ENCODE measurements at regions not wholly inside any gene's neighbourhood (a gene's known extent, or its start where the extent isn't known, plus 50 kb on each side); places are given as distances from the start of the nearest gene placed in this dataset.

- DNase-seq (ENCODE audit: low spot score): peak; percentile 74
These were observed 417.9 kb downstream of the NR2F1-AS1 start for GRCh38 chr5:93163010-93163663.

- peak; percentile 44 for DNase-seq (ENCODE audit: low spot score)
These were observed 419.1 kb downstream of the NR2F1-AS1 start for GRCh38 chr5:93161661-93162654.

GRCh38 chr5:93158841-93159240 is 422.2 kb downstream of the NR2F1-AS1 start:
- no peak for DNase-seq (ENCODE audit: low spot score)

DNA sequence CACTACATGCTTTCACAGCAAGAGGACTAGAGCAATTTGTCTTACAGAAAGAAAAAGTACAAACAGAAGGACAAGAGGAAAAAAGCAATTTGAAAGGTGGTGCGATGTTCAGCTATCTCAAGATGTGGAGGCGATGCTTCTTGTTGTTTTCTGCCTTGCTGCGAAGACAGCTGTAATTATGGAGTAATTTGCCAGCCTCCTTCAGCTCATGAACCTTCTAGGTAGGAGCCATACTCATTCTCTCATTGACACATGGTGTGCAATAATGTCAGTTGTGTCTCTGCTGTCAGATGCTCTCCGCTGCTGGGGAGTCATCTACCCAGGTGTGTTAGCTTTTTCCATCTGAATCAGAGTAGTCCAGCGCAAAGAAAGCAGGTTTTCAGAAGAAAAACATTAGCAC is 424.5 kb downstream of the NR2F1-AS1 start:
- no peak for DNase-seq (ENCODE audit: low spot score)

DNA sequence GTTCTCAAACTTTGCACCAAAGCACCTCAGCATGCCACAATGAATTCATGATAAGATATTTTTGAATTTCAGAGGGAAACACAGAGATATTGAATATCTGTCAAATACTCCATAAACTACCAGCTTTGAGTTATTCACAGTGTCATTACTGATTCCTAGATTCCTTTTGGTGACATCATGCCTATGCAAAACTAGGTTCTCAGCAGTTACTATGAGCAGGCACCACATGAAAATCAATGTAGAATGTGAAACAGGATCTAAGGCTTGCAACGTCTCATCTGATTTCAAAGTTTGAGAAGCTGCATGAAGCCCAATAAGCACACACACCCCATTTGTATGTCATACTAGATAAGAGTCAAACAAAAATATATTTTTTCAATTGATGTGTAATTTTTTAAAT is 426.5 kb downstream of the NR2F1-AS1 start:
- no peak for DNase-seq (ENCODE audit: low spot score)

DNA sequence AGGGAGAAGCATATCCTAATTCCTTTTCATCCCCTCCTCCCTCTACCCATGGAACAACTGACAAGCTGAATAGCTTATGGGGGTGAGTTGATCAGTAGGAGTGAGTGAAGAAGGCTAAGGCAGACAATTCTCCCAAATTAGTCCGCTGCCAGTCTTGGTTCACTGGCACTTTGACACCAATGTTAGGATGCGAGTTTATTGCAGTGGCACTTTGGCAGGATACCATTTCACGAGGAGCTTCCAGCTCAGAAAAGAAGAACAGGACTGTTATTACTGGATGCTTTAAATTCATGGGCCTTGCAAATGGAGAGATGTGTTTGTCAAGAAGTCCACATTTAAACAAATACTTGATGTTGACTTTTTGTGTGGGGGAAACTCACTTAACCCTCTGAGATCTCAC is 427.6 kb downstream of the NR2F1-AS1 start:
- DNase-seq (ENCODE audit: low spot score): no peak

DNA sequence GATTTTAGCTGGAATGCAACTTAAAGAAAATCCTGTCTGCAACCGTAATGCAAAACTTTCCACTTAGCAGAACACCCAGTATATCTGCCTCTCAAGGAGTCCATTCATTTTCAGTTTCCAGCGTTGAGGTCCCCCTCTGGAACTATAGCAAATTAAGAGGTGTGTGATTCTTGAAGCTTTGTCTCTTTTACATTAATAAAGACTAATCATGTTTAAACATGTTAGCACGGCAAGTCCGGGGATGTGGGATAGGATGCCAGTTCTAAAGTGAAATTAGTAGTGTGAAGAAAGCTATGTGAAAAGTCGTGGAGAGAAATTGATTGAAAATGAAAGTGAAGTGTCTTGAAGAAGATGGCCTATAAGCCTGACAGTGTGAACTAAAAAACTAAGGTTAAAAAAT is 429.1 kb downstream of the NR2F1-AS1 start:
- DNase-seq (ENCODE audit: low spot score): peak; percentile 14

DNA sequence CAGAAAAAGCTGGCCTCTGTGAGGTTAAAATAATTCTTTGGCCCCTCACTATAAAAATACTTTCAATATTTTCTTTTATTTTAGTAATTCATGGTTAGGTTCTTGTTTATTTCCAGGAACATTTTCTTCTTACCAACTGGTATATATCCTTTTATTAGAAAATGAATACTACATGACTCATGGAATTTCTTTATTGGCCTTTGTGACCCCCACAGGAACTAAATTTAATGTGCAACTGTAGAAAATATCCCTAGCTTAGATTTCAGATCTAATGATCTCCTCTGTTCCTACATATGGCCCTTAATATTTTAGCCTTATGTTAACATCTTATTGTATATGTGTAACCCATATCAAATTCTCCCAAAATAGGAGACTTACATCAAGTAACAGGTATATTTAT is 429.9 kb downstream of the NR2F1-AS1 start:
- peak; percentile 38 for DNase-seq (ENCODE audit: low spot score)

DNA sequence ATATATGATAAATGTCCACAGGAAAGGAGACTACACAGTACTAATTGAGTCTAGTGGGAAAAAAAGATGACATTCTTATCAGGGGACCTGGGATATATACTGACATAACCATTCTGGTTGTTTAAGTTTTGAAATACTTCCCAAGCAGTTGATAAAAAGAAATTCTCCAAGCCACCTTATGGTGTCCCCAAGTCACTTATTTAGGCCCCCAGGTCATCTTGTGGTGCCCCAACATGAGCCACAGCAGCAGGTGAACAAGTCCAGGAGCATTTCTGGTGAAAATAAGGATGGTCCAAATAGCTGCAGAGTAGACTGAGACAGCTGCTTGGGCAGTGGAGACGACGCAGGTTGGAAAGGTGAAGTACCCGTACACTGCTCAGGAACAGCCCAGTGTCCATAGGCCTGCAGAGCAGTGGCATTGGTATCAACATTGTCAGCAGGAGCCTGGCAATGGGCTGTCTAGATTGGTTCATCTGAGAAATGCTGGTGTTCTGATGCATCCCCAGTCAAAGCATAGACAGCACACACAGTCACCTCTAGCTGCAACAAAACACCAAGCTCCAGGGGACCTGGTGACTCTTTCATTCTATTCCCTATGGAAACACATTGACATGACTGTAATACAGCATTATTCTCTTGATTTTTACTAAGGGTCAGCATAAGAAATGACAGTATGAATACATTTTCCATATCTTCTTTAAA is 430.6 kb downstream of the NR2F1-AS1 start:
- peak; percentile 34 for DNase-seq (ENCODE audit: low spot score)

GRCh38 chr5:93145767-93146166 is 435.3 kb downstream of the NR2F1-AS1 start:
- no peak for DNase-seq (ENCODE audit: low spot score)

GRCh38 chr5:93145019-93145418 is 436.0 kb downstream of the NR2F1-AS1 start:
- DNase-seq (ENCODE audit: low spot score): no peak

DNA sequence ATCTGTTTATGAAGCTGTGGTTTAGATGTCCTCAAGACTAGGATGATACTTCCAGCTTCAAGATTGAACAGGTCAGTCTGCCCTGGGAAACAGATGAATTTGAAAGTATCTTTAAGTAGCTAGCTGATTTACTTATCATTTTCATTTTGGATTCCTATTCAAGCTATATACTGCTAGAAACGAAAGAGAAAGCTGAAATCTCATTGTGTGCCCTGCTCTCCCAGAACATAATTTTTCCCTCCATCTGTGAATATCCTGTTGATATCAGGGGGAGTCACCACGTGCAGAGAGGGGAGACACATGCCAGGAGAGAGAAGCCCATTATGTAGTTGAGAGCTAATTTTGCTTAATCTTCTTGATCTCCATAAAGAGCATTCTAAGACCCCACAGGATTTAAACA is 439.1 kb downstream of the NR2F1-AS1 start:
- no peak for DNase-seq (ENCODE audit: low spot score)

DNA sequence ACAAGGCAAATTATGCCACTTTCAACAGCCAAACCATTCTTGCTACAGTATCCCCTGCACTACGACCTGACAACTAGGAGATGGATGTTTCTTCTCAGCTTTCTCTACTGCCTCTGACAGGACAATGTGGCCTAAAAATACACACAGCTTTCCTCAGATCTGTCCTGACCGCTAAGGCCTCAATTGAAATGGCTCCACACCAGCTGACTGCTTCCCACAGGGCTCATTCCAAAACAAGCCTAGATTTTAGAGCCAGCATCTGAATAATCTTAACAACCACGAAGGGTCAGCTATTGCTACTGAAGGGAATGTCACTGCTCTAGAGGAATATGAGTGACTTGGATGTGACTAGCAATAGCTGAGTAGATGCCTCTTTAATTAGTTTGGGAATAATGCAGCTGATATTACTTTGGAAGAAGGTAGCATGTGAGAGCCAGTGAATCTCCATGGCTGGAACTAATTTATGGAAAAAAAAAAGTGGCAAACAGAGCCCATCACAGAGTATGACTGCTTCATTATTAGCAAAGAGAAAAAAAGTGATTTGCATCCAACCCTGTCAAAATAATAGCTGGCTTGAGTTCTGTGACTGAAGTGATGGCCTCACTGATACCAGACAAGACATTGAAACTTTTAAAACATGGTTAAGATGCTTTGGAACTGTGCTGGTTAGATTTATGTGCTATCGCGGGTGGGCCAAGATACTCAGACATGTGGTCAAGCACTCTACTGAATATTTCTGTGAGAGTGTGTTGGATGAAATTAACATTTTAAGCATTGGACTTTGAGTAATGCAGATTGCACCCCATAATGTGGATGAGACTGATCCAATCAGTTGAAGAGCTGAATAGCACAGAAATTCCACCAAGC is 450.2 kb downstream of the NR2F1-AS1 start:
- DNase-seq (ENCODE audit: low spot score): no peak

DNA sequence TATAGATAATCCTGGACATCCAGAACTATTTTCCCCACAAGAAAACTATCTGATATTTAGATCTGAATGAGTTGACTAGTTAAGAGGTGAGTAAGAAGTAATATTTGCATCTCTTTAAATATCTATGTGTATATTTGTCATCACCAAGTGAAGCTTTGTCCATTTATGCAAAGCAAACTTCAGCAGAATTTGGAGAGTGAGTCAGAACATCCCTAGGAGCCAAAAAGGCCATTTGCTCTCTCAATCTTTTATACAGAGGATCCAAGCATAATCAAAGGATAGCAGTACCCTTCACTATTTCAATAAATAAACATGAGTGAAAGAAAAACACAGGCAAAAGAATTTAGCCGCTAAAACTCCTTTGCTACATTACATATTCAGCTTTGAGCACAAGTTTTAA is 454.4 kb downstream of the NR2F1-AS1 start:
- no peak for DNase-seq (ENCODE audit: low spot score)

- no peak for DNase-seq (ENCODE audit: low spot score)
These were observed 457.9 kb downstream of the NR2F1-AS1 start for GRCh38 chr5:93123127-93123526.

DNA sequence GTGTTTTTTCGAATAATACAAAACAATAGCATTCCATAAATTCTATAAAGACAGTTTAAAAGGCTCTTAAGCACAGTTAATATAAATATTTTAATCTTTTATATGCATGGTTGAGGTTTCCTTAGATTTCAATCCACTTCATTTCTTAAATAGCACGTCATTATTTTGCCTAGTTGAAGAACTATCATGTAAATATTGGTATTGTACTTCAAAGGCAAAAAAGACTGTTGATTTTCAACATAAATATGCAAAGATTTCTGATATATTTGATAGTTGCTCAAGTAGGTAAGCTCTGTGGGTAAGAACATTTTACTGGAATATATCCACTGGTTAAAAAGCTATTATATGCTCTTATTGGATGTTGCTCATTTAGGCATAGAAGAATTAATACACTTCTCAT is 458.6 kb downstream of the NR2F1-AS1 start:
- DNase-seq (ENCODE audit: low spot score): no peak

DNA sequence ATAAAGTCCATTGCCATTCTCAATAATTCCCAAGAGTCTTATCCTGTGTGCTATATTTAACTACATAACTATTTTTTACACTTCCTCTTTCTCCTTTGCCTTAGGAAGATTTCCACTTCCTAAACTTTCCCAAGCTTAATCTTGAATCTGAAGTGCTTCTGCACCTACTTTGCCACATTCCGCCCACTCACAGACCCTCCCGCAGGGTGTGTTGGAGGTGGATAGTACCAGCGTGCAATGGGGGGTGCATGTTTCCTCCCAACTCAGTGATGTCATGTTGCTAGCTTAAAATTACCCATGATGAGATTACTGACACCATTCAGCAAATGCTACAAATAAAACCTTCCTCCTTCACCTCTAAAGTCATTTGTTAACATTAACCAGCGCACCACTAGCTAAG is 460.2 kb downstream of the NR2F1-AS1 start:
- DNase-seq (ENCODE audit: low spot score): no peak

GRCh38 chr5:93120051-93120450 is 461.0 kb downstream of the NR2F1-AS1 start:
- no peak for DNase-seq (ENCODE audit: low spot score)

DNA sequence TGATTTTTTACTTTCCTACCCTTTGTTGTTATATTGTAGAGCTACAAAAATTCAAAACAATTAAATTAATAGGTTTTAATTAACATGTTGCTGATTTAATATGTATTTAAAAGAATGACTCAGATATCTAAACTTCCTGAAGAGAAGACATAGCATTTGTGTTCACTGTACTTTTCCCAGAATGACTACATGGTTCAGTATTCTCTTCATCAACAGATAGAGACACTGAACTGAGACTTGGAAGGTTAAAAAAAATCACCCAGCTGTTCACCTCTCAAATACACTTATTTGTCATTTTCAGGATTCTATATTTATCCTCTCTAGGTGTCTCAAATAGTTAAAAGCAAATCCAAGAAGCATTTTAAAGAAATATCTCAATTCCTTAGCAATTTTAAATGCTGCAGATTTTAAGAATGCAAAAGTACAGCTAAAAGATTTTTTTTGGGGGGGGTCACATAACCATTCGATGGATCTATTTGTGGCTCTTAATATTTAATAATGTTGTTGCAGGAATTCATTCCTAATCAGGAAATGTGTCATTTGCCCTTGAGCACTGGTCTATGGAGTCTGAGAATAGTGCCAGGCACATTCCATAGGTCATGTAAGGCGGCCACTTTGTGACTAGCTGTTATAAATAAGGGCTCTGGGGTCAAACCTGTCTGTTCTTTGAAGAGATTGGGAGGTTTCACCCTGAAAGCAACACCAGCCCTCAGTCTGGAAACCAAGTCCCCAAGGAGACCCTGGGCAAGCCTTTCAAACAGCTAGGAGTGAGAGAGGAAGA is 463.1 kb downstream of the NR2F1-AS1 start:
- DNase-seq (ENCODE audit: low spot score): no peak

GRCh38 chr5:93107805-93108520 is 473.1 kb downstream of the NR2F1-AS1 start:
- DNase-seq (ENCODE audit: low spot score): no peak

Data from A172 (cell line).